Vagina (tissue), 2 donors: ENCODE measurements at regions not wholly inside any gene's neighbourhood (a gene's known extent, or its start where the extent isn't known, plus 50 kb on each side); places are given as distances from the start of the nearest gene placed in this dataset.

Experiments
- DNase-seq, 2 donors: peaks; one replicate each; pipeline ENCODE4 v3.0.0-alpha.2; 2017; ENCODE audit errors: extremely low spot score in 2 of 2
- H3K27ac ChIP-seq: fragments of 200-600 bp; sonication (generic); one replicate; pipeline ENCODE4 v1.5.1; 2019
- H3K27me3 ChIP-seq: fragments of 200-600 bp; sonication (generic); one replicate; pipeline ENCODE4 v1.5.1; 2019
- H3K36me3 ChIP-seq, 2 donors: fragments of 200-600 bp; sonication (generic); one replicate each; pipeline ENCODE4 v1.5.1; 2017 to 2019
- H3K4me1 ChIP-seq: fragments of 200-600 bp; sonication (generic); one replicate; pipeline ENCODE4 v1.5.1; 2019
- H3K4me3 ChIP-seq, 2 donors: fragments of 200-600 bp; sonication (generic); 1 replicate in 1 of 2; 2 replicates in 1 of 2; pipeline ENCODE4 v1.5.1; 2016 to 2019
- H3K9me3 ChIP-seq: fragments of 200-600 bp; sonication (generic); one replicate; pipeline ENCODE4 v1.5.1; 2019
- CTCF ChIP-seq, 3 experiments: fragments of 450-650 bp in 2 of 3; fragments of 200-600 bp in 1 of 3; sonication (generic) in 1 of 3; IDR thresholded peaks; one replicate each; pipeline ENCODE4 v1.5.1; 2017 to 2019; ENCODE audit warnings: antibody characterized with exemption in 3 of 3, mild to moderate bottlenecking in 2 of 3, moderate library complexity in 2 of 3
- POLR2A ChIP-seq, 2 donors: fragments of 450-650 bp; IDR thresholded peaks; one replicate each; pipeline ENCODE4 v1.6.1; 2017; ENCODE audit warnings: antibody characterized with exemption in 2 of 2, mild to moderate bottlenecking in 2 of 2, moderate library complexity in 2 of 2
- POLR2AphosphoS5 ChIP-seq, 2 donors: sonication (generic); formaldehyde crosslinking; IDR thresholded peaks; one replicate each; pipeline ENCODE4 v1.9.0; 2017; ENCODE audit warnings: antibody characterized with exemption in 2 of 2, mild to moderate bottlenecking in 2 of 2, low read depth in 1 of 2; ENCODE audit not compliant: insufficient read depth in 1 of 2
- intact Hi-C: fragments of 100-400 bp; cut with DNase I; formaldehyde crosslinking; loops from one replicate; pipeline ENCODE4 v1.15.1; 2023

- Histone ChIP-seq H3K4me3 (no peak overlapping the region), H3K4me1 (no peaks in the 10 kb centered on the region), H3K27ac (no peak overlapping the region), H3K27me3 (no peaks in the 10 kb centered on the region), H3K36me3 (no peaks in the 10 kb centered on the region), H3K9me3 (no peaks in the 10 kb centered on the region)
- intact Hi-C loops, result no loop called here
- TF ChIP-seq POLR2AphosphoS5 (IDR thresholded peaks at IDR 0.05; ENCODE audit: insufficient read depth in 1 of 2, low read depth in 1 of 2) (no peak), POLR2A (IDR thresholded peaks at IDR 0.05) (no peak), CTCF (IDR thresholded peaks at IDR 0.05) (no peak)
- DNase-seq, result no peak
Observed at GRCh38 chr18:67875944-67876343, 359.4 kb upstream of the DSEL start.

- H3K4me1 ChIP-seq, result no peaks in the 10 kb centered on the region
- no peak for TF ChIP-seq CTCF (IDR thresholded peaks at IDR 0.05)
- no peak for TF ChIP-seq POLR2AphosphoS5 (IDR thresholded peaks at IDR 0.05; ENCODE audit: insufficient read depth in 1 of 2, low read depth in 1 of 2)
- DNase-seq, result no peak
- no peak overlapping the region for H3K4me3 ChIP-seq
- no peaks in the 10 kb centered on the region for H3K27me3 ChIP-seq
- H3K36me3 ChIP-seq, result no peaks in the 10 kb centered on the region
- intact Hi-C loops, result no loop called here
- no peak overlapping the region for H3K27ac ChIP-seq
- no peaks in the 10 kb centered on the region for H3K9me3 ChIP-seq
Observed at GRCh38 chr18:67875060-67875459, 358.5 kb upstream of the DSEL start.

- no peak for DNase-seq
- intact Hi-C loops, result no loop called here
- no peaks in the 10 kb centered on the region for H3K27me3 ChIP-seq
- no peaks in the 10 kb centered on the region for H3K4me1 ChIP-seq
- no peaks in the 10 kb centered on the region for H3K36me3 ChIP-seq
- no peak overlapping the region for H3K27ac ChIP-seq
- no peak overlapping the region for H3K4me3 ChIP-seq
- no peak for TF ChIP-seq POLR2AphosphoS5 (IDR thresholded peaks at IDR 0.05; ENCODE audit: insufficient read depth in 1 of 2, low read depth in 1 of 2)
- no peak for TF ChIP-seq CTCF (IDR thresholded peaks at IDR 0.05)
- no peak for TF ChIP-seq POLR2A (IDR thresholded peaks at IDR 0.05)
- H3K9me3 ChIP-seq, result no peaks in the 10 kb centered on the region
Observed at GRCh38 chr18:67865400-67865799, 348.9 kb upstream of the DSEL start.

- intact Hi-C loops, result no loop called here
- no peaks in the 10 kb centered on the region for H3K4me1 ChIP-seq
- TF ChIP-seq POLR2AphosphoS5 (IDR thresholded peaks at IDR 0.05; ENCODE audit: insufficient read depth in 1 of 2, low read depth in 1 of 2) (no peak), POLR2A (IDR thresholded peaks at IDR 0.05) (no peak), CTCF (IDR thresholded peaks at IDR 0.05) (no peak)
- H3K27ac ChIP-seq, result no peak overlapping the region
- H3K4me3 ChIP-seq, result no peak overlapping the region
- H3K27me3 ChIP-seq, result no peaks in the 10 kb centered on the region
- H3K9me3 ChIP-seq, result no peaks in the 10 kb centered on the region
- no peak for DNase-seq
- H3K36me3 ChIP-seq, result no peaks in the 10 kb centered on the region
Observed at GRCh38 chr18:67864677-67865340, 348.3 kb upstream of the DSEL start.

- intact Hi-C loops, result no loop called here
- DNase-seq, result no peak
- Histone ChIP-seq H3K4me3 (no peak overlapping the region), H3K4me1 (no peaks in the 10 kb centered on the region), H3K36me3 (no peaks in the 10 kb centered on the region), H3K27ac (no peak overlapping the region), H3K27me3 (no peaks in the 10 kb centered on the region), H3K9me3 (no peaks in the 10 kb centered on the region)
- TF ChIP-seq CTCF (IDR thresholded peaks at IDR 0.05) (no peak), POLR2AphosphoS5 (IDR thresholded peaks at IDR 0.05; ENCODE audit: insufficient read depth in 1 of 2, low read depth in 1 of 2) (no peak), POLR2A (IDR thresholded peaks at IDR 0.05) (no peak)
Observed at GRCh38 chr18:67862069-67862468, 345.5 kb upstream of the DSEL start.
